SU-DHL-6 (cell line): ENCODE measurements at regions not wholly inside any gene's neighbourhood (a gene's known extent, or its start where the extent isn't known, plus 50 kb on each side); places are given as distances from the start of the nearest gene placed in this dataset.

Experiments used
- H2AFZ ChIP-seq: fragments of 200-600 bp; sonication (generic); 2 replicates; pipeline ENCODE4 v1.6.1; 2014; ENCODE audit warnings: low read depth, mild to moderate bottlenecking, moderate library complexity, mixed read lengths, antibody characterized with exemption, low read length; ENCODE audit not compliant: severe bottlenecking
- H3F3A ChIP-seq: fragments of 200-600 bp; shearing (Covaris generic); 2 replicates; pipeline ENCODE4 v1.6.0; 2016; ENCODE audit warnings: antibody characterized with exemption, mild to moderate bottlenecking; ENCODE audit not compliant: insufficient read depth
- H3K27ac ChIP-seq: fragments of 200-600 bp; sonication (generic); 2 replicates; pipeline ENCODE4 v1.5.1; 2016; ENCODE audit warnings: low read depth, mild to moderate bottlenecking, low read length, moderate library complexity, mixed read lengths
- H3K27me3 ChIP-seq: fragments of 200-600 bp; sonication (generic), shearing (Covaris generic); 2 replicates; pipeline ENCODE4 v1.6.0; 2014; ENCODE audit warnings: mild to moderate bottlenecking, low read length
- H3K36me3 ChIP-seq: fragments of 200-600 bp; sonication (generic); 2 replicates; pipeline ENCODE4 v1.6.1; 2014; ENCODE audit warnings: mild to moderate bottlenecking, low read length, mixed read lengths
- H3K4me2 ChIP-seq: fragments of 300-600, 200-600 bp; shearing (Covaris generic), sonication (generic); 2 replicates; pipeline ENCODE4 v1.6.0; 2014; ENCODE audit warnings: low read length, low read depth, mild to moderate bottlenecking; ENCODE audit not compliant: poor library complexity, severe bottlenecking
- H3K4me3 ChIP-seq: fragments of 200-600 bp; sonication (generic); 2 replicates; pipeline ENCODE4 v1.5.1; 2014; ENCODE audit warnings: antibody characterized with exemption, low read length, mild to moderate bottlenecking, mixed read lengths; ENCODE audit not compliant: insufficient read depth, poor library complexity, severe bottlenecking
- H3K79me2 ChIP-seq: fragments of 200-600 bp; sonication (generic); 2 replicates; pipeline ENCODE4 v1.6.1; 2014; ENCODE audit warnings: mild to moderate bottlenecking, low read length, moderate library complexity; ENCODE audit not compliant: insufficient read depth
- H3K9ac ChIP-seq: fragments of 200-600 bp; sonication (generic); 2 replicates; pipeline ENCODE4 v1.7.0; 2014; ENCODE audit warnings: mild to moderate bottlenecking, low read length
- H3K9me2 ChIP-seq: fragments of 200-600 bp; sonication (generic); replicated peaks from 2 replicates; pipeline ENCODE4 v1.6.1; 2014; ENCODE audit warnings: low read length; ENCODE audit not compliant: insufficient read depth
- H3K9me3 ChIP-seq: fragments of 200-600 bp; sonication (generic); 2 replicates; pipeline ENCODE4 v1.6.1; 2014; ENCODE audit warnings: low read length, mixed read lengths; ENCODE audit not compliant: insufficient read depth
- H4K20me1 ChIP-seq: fragments of 200-600 bp; sonication (generic); 2 replicates; pipeline ENCODE4 v1.6.1; 2014; ENCODE audit warnings: low read depth, mild to moderate bottlenecking, antibody characterized with exemption, low read length, moderate library complexity, mixed read lengths
- CTCF ChIP-seq: fragments of 200-600 bp; sonication (generic); IDR thresholded peaks from one replicate; pipeline ENCODE4 v1.5.1; 2017; ENCODE audit warnings: antibody characterized with exemption, mild to moderate bottlenecking, low read length, moderate library complexity; ENCODE audit not compliant: insufficient read depth, poor library complexity, severe bottlenecking
- EZH2phosphoT487 ChIP-seq: fragments of 200-600 bp; sonication (generic), shearing (Covaris generic); conservative IDR thresholded peaks from 2 replicates; pipeline ENCODE4 v1.6.1; 2018; ENCODE audit warnings: mild to moderate bottlenecking, antibody characterized with exemption, low read length, moderate library complexity, mixed read lengths

GRCh38 chr2:239689985-239690384 is 289.2 kb upstream of the HDAC4 start:
- Histone ChIP-seq H3K9me2 (no peaks in the 10 kb centered on the region), H4K20me1 (no peaks in the 10 kb centered on the region), H3K4me3 (no peak overlapping the region), H3K36me3 (no peaks in the 10 kb centered on the region), H3K9me3 (no peaks in the 10 kb centered on the region), H3K4me2 (no peak overlapping the region), H3K27ac (no peak overlapping the region), H2AFZ (no peak overlapping the region), H3F3A (no peaks in the 10 kb centered on the region), H3K79me2 (no peaks in the 10 kb centered on the region), H3K27me3 (no peaks in the 10 kb centered on the region), H3K9ac (no peak overlapping the region)
- TF ChIP-seq CTCF (no peak), EZH2phosphoT487 (no peak)

- H3K9me3 ChIP-seq, result no peaks in the 10 kb centered on the region
- H4K20me1 ChIP-seq, result no peaks in the 10 kb centered on the region
- H3F3A ChIP-seq, result no peaks in the 10 kb centered on the region
- H3K9me2 ChIP-seq, result no peaks in the 10 kb centered on the region
- H3K79me2 ChIP-seq, result no peaks in the 10 kb centered on the region
- H3K4me2 ChIP-seq, result no peak overlapping the region
- no peaks in the 10 kb centered on the region for H3K27me3 ChIP-seq
- no peak overlapping the region for H2AFZ ChIP-seq
- no peaks in the 10 kb centered on the region for H3K36me3 ChIP-seq
- TF ChIP-seq EZH2phosphoT487 (no peak), CTCF (no peak)
- H3K4me3 ChIP-seq, result no peak overlapping the region
- H3K27ac ChIP-seq, result no peak overlapping the region
- no peak overlapping the region for H3K9ac ChIP-seq
These were observed 288.6 kb upstream of the HDAC4 start for GRCh38 chr2:239689410-239689809.

GRCh38 chr2:239688840-239689239 is 288.0 kb upstream of the HDAC4 start:
- no peaks in the 10 kb centered on the region for H3K9me3 ChIP-seq
- no peak for TF ChIP-seq EZH2phosphoT487
- no peak for TF ChIP-seq CTCF
- H3K9me2 ChIP-seq, result no peaks in the 10 kb centered on the region

More at GRCh38 chr2:239688840-239689239, 288.0 kb upstream of the HDAC4 start:
- no peaks in the 10 kb centered on the region for H4K20me1 ChIP-seq
- H3K9ac ChIP-seq, result no peak overlapping the region
- H3F3A ChIP-seq, result no peaks in the 10 kb centered on the region
- H3K27me3 ChIP-seq, result no peaks in the 10 kb centered on the region
- H2AFZ ChIP-seq, result no peak overlapping the region
- no peak overlapping the region for H3K4me2 ChIP-seq
- no peaks in the 10 kb centered on the region for H3K79me2 ChIP-seq
- H3K4me3 ChIP-seq, result no peak overlapping the region
- H3K36me3 ChIP-seq, result no peaks in the 10 kb centered on the region
- no peak overlapping the region for H3K27ac ChIP-seq
